Stimulated activated naive CD8-positive, alpha-beta T cell treated with anti-CD3 and anti-CD28 coated beads, Interleukin-15, Interleukin-2, amounts not matched to agents 100 U/mL and 50 U/mL, for 24 hours (primary cell): ENCODE measurements at regions not wholly inside any gene's neighbourhood (a gene's known extent, or its start where the extent isn't known, plus 50 kb on each side); places are given as distances from the start of the nearest gene placed in this dataset.

Experiments used
- ATAC-seq: fragments of 150-1000 bp; cut with Tn5 transposase; one replicate; pipeline ENCODE4 v1.10.0; 2021
- DNase-seq: peaks from one replicate; pipeline ENCODE4 v3.0.0; 2021

- DNase-seq (no peak), ATAC-seq (no peak)
These were observed 321.5 kb upstream of the ZNF32 start for GRCh38 chr10:43970018-43970698.

- no peak for ATAC-seq
- no peak for DNase-seq
These were observed 320.8 kb upstream of the ZNF32 start for GRCh38 chr10:43969506-43969905.

DNA sequence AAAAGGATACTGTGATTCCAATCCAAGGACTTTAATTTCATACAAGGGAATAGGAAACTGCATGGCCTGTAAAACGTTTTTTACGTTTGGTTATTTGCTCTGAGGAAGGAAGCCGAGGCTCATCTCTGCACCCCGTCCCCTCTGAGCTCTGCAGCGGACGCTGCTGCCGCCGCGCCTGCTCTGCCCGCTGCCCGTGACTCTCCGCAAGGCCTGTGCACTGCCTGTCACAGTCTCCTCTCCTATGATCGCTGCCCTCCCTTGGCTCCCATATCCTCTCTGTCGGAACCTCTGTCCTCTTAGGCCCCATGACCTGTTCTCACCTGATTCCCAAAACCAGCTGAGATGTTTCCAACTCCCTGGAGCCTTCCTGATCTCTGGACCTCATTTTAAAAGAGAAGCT lies 320.3 kb upstream of the ZNF32 start:
- DNase-seq = no peak
- no peak for ATAC-seq

GRCh38 chr10:43968076-43968475 lies 319.4 kb upstream of the ZNF32 start:
- ATAC-seq (no peak), DNase-seq (no peak)

- ATAC-seq (no peak), DNase-seq (no peak)
These were observed 317.9 kb upstream of the ZNF32 start for GRCh38 chr10:43966571-43966965.

GRCh38 chr10:43965918-43966570 lies 317.4 kb upstream of the ZNF32 start:
- DNase-seq (no peak), ATAC-seq (no peak)

- ATAC-seq = no peak
- no peak for DNase-seq
These were observed 316.6 kb upstream of the ZNF32 start for GRCh38 chr10:43965033-43965917.

DNA sequence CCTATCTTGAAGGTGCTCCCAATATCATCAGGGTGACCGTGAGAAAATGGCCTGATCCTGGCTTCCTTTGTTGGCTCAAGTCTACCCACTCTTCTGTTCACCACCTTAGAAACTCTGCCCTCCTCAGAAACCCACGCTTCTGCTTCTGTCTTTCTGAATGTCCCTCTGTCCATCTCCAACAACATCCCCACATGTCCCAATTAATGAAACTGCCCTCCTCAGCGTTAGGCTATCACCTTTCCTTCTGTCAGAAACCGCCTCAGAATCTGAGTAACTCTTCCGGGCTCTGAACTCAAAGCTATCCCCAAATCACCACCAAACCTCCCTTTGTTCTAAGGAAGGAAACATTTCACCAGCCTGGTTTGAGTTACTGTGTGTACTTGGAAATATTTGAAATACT lies 315.8 kb upstream of the ZNF32 start:
- DNase-seq (no peak), ATAC-seq (no peak)

- ATAC-seq (no peak), DNase-seq (no peak)
These were observed 315.2 kb upstream of the ZNF32 start for GRCh38 chr10:43963793-43964425.

GRCh38 chr10:43963379-43963778 lies 314.7 kb upstream of the ZNF32 start:
- no peak for ATAC-seq
- no peak for DNase-seq

DNA sequence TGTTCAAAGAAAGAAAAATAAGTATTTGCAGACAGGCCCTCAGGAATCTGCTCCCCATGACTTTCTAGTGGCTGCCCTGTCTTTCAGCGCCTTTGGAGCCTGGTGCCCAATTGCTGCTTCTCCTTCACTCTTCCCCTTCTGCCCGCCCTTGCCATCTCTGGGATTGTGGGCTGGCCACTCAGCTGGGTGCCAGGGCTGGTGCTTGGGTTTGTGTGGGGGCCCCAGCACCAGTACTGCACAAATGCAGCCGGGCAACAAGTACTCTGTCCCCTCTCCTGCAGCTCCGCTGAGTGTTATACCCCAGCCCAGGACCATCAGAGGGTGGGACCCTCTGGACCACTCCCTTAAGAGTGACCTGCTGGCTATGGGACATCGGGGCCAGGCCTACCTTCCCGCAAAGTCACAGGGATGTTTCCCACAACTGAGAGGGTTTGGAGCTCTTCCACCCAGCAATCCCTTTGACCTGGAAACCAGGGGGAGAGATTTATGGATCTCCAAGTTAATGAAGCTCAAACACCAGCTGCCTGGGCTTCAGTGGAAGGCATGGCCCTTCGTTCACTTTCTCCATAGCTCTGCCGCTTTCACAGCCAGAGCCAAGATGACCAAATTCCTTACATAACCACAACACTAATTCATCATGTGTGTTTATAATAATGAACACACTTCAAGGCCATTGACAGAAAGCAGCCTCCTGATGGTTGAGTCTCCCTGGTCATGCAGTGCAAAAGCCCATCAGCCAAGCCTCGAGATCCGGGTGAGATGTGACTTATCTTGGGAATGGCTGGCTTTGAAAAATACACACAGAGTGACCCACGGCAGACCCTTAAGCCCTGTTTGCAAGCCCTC lies 313.9 kb upstream of the ZNF32 start:
- ATAC-seq (no peak), DNase-seq (no peak)

- DNase-seq (no peak), ATAC-seq (no peak)
These were observed 313.1 kb upstream of the ZNF32 start for GRCh38 chr10:43961523-43962345.

- DNase-seq = no peak
- no peak for ATAC-seq
These were observed 312.3 kb upstream of the ZNF32 start for GRCh38 chr10:43960981-43961380.

DNA sequence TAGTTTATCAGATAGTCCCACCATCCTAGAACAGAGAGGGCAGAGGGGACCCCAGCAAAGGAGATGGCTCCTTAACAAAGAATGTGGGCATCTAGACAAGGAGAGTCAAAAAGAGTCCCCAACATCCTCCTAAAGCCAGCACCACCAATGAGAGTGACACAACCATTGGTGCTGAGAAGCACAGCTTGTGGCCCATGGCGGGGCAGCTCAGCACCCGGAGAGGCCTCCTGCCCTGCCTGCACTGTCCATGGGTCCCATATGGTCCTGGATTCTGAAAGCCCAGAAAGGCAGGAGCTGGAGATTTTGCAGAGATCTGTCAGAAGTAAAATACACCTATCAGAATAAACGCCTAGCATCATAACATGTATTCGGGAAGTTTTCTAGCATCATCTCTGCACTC lies 311.8 kb upstream of the ZNF32 start:
- ATAC-seq (no peak), DNase-seq (no peak)

GRCh38 chr10:43960135-43960415 lies 311.4 kb upstream of the ZNF32 start:
- DNase-seq = no peak
- no peak for ATAC-seq

GRCh38 chr10:43959364-43960134 lies 310.9 kb upstream of the ZNF32 start:
- DNase-seq (no peak), ATAC-seq (no peak)

DNA sequence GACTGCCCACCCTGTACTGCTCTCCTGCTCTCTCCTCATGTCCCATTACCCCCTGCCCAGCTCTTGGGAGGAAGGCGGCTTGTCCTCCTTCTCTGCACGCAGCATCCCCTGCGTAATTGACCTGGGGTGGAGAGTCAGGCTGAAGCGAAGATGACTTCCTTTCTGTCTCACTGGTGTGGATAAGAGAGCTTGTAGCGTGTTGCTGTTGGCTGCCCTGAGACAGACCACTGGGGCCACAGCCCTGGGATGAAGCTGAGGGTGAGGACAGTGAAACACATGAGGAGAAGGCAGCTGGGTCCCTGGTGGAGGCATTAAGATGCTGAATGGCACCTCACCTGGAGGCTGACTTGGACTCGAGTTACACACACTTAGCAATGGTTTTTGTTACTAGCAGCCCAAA lies 310.3 kb upstream of the ZNF32 start:
- ATAC-seq (no peak), DNase-seq (no peak)

DNA sequence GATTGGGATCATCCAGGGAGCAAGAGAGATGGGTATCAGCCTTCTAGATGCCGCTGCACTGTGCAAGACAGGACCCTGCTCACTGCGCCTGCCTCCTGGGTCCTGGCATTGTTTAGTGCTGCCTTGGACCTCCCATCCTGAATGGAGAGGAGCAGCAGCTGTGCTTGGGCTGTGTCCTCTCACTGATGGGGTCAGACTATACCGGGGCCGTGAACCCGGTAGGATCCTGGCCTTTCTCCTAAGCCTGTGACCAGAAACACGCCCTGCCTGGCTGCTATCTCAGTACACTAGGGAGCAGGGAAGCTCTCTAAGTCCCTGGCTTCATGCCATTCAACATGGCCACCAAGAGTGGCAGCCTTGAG lies 309.4 kb upstream of the ZNF32 start:
- ATAC-seq (no peak), DNase-seq (no peak)

DNA sequence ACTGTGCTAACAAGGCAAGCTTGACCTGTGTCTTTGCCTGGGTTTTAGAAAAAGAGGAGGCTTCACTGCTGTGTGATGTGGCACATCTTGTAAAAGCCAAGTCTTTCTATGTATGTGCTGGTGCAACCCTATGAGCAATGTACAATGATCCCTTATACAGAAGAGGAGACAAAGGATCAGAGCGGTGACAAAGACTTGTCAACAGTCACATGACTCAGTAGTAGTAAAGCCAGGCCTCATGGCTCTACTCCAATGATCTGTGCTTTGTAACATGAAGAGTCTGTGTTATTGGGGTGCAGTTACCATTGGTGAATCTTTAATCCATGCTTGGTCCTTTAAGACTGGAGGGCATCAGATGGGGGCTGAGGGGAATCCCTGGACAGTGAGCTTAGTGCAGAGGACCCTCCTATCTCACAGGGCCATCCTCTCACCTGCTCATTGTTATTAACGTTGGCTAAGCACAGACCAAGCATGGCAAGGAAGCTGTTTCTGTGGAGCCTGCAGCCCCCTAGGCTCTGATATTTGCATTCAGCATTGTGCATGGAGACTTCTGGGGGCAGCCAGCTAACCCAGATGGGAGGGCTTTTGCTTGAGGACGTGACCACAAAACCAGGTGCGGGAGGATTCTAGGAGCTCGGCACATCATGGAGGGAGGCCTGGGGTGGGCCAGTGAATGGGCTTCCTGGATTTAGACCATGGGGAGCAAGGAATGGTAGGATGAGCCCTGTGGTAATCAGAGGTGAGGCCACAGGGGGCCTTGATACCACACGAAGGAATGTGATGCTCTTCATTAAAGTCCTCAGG lies 308.8 kb upstream of the ZNF32 start:
- no peak for DNase-seq
- ATAC-seq = no peak

- ATAC-seq (no peak), DNase-seq (no peak)
These were observed 307.3 kb upstream of the ZNF32 start for GRCh38 chr10:43955978-43956377.
